GM23338 (cell line): ENCODE measurements at regions not wholly inside any gene's neighbourhood (a gene's known extent, or its start where the extent isn't known, plus 50 kb on each side); places are given as distances from the start of the nearest gene placed in this dataset.

Experiments
- ATAC-seq: fragments of 200-7000 bp; cut with Tn5 transposase; 3 replicates; pipeline ENCODE4 v1.9.1; 2020
- DNase-seq: peaks from one replicate; pipeline ENCODE4 v3.0.0-alpha.2; 2015; ENCODE audit warnings: low spot score
- H2AFZ ChIP-seq: fragments of 200-600 bp; sonication (generic); 2 replicates; pipeline ENCODE4 v1.8.0; 2016; ENCODE audit warnings: antibody characterized with exemption, mild to moderate bottlenecking, moderate library complexity
- H3F3A ChIP-seq: fragments of 200-600 bp; sonication (generic); replicated peaks from 2 replicates; pipeline ENCODE4 v1.8.0; 2017; ENCODE audit warnings: antibody characterized with exemption, mixed run types, low read depth
- H3K27ac ChIP-seq: fragments of 200-600 bp; sonication (generic); 2 replicates; pipeline ENCODE4 v1.6.1; 2016; ENCODE audit warnings: low read depth
- H3K27me3 ChIP-seq: fragments of 200-600 bp; sonication (generic); 2 replicates; pipeline ENCODE4 v1.8.0; 2016; ENCODE audit warnings: mild to moderate bottlenecking, mixed run types, moderate library complexity; ENCODE audit not compliant: insufficient read depth
- H3K36me3 ChIP-seq: fragments of 200-600 bp; sonication (generic); 2 replicates; pipeline ENCODE4 v1.8.0; 2016; ENCODE audit warnings: mild to moderate bottlenecking; ENCODE audit not compliant: insufficient read depth
- H3K4me1 ChIP-seq: fragments of 200-600 bp; sonication (generic); 2 replicates; pipeline ENCODE4 v1.8.0; 2016; ENCODE audit warnings: mild to moderate bottlenecking, moderate library complexity; ENCODE audit not compliant: insufficient read depth
- H3K4me2 ChIP-seq: fragments of 200-600 bp; sonication (generic); 2 replicates; pipeline ENCODE4 v1.7.1; 2017; ENCODE audit warnings: mixed run types
- H3K4me3 ChIP-seq: fragments of 200-600 bp; sonication (generic); 2 replicates; pipeline ENCODE4 v1.6.1; 2016; ENCODE audit warnings: mixed run types
- H3K79me2 ChIP-seq: fragments of 200-600 bp; sonication (generic); replicated peaks from 2 replicates; pipeline ENCODE4 v1.8.0; 2017; ENCODE audit warnings: mild to moderate bottlenecking; ENCODE audit not compliant: insufficient read depth
- H3K9me2 ChIP-seq: fragments of 200-600 bp; sonication (generic); 2 replicates; pipeline ENCODE4 v1.8.0; 2017; ENCODE audit not compliant: insufficient read depth
- H4K20me1 ChIP-seq: fragments of 200-600 bp; sonication (generic); replicated peaks from 2 replicates; pipeline ENCODE4 v1.8.0; 2017; ENCODE audit warnings: mild to moderate bottlenecking; ENCODE audit not compliant: insufficient read depth
- H3K27ac Mint-ChIP-seq: 2 replicates; pipeline ENCODE4 v1.8.0; 2020; ENCODE audit warnings: inconsistent platforms, mild to moderate bottlenecking, moderate library complexity, mixed read lengths
- H3K27me3 Mint-ChIP-seq: 3 replicates; pipeline ENCODE4 v1.8.0; 2022; ENCODE audit warnings: low read depth, mild to moderate bottlenecking, moderate library complexity, mixed read lengths, inconsistent platforms; ENCODE audit not compliant: insufficient read depth, poor library complexity
- H3K36me3 Mint-ChIP-seq: 3 replicates; pipeline ENCODE4 v1.8.0; 2021; ENCODE audit warnings: low read depth, mild to moderate bottlenecking, inconsistent platforms, moderate library complexity, mixed read lengths
- H3K4me1 Mint-ChIP-seq: 3 replicates; pipeline ENCODE4 v1.8.0; 2020; ENCODE audit warnings: mild to moderate bottlenecking, inconsistent platforms, mixed read lengths
- H3K4me3 Mint-ChIP-seq: 3 replicates; pipeline ENCODE4 v1.8.0; 2021; ENCODE audit warnings: moderate library complexity, mild to moderate bottlenecking, inconsistent platforms, mixed read lengths
- H3K9me3 Mint-ChIP-seq: 3 replicates; pipeline ENCODE4 v1.8.0; 2020; ENCODE audit warnings: moderate library complexity, mild to moderate bottlenecking, inconsistent platforms, mixed read lengths
- CREB1 ChIP-seq: fragments of 250-450 bp; sonication (Bioruptor Pico); IDR thresholded peaks from 2 replicates; pipeline ENCODE4 v1.5.0; 2020; ENCODE audit warnings: low read depth, mild to moderate bottlenecking, moderate library complexity
- EZH2 ChIP-seq: fragments of 200-600 bp; sonication (generic); IDR thresholded peaks from one replicate; pipeline ENCODE4 v1.8.0; 2017; ENCODE audit warnings: antibody characterized with exemption, mild to moderate bottlenecking, low read depth; ENCODE audit not compliant: unreplicated experiment
- EZH2phosphoT487 ChIP-seq: fragments of 200-600 bp; sonication (generic); IDR thresholded peaks from one replicate; pipeline ENCODE4 v1.8.1; 2018; ENCODE audit warnings: antibody characterized with exemption; ENCODE audit not compliant: unreplicated experiment
- NANOG ChIP-seq: IDR thresholded peaks from 2 replicates; pipeline ENCODE4 v1.6.1; 2016; ENCODE audit warnings: antibody characterized with exemption, borderline replicate concordance
- POLR2AphosphoS5 ChIP-seq: IDR thresholded peaks from 2 replicates; pipeline ENCODE4 v1.6.1; 2016; ENCODE audit warnings: antibody characterized with exemption, low read depth
- STAT1 ChIP-seq: IDR thresholded peaks from one replicate; pipeline ENCODE4 v1.6.1; 2016; ENCODE audit warnings: antibody characterized with exemption; ENCODE audit not compliant: unreplicated experiment
- ZNF114 ChIP-seq: fragments of 250-450 bp; sonication (Bioruptor Pico); IDR thresholded peaks from 2 replicates; pipeline ENCODE4 v1.5.0; 2020; ENCODE audit warnings: mild to moderate bottlenecking, moderate library complexity
- ZNF331 ChIP-seq: fragments of 250-450 bp; sonication (Bioruptor Pico); IDR thresholded peaks from 2 replicates; pipeline ENCODE4 v1.5.0; 2020; ENCODE audit warnings: low read depth, mild to moderate bottlenecking, moderate library complexity
- TF ChIP-seq, protein P1 (sequence below), 2 experiments: fragments of 200-600 bp in 1 of 2; sonication (generic) in 1 of 2; conservative IDR thresholded peaks; 2 replicates each; pipeline versions ENCODE4 v1.5.1 to v1.6.1; 2016 to 2017; ENCODE audit warnings: antibody characterized with exemption in 2 of 2, low read depth in 2 of 2, mild to moderate bottlenecking in 2 of 2, moderate library complexity in 1 of 2
- TF ChIP-seq, protein P2 (sequence below): fragments of 250-450 bp; sonication (Bioruptor Pico); IDR thresholded peaks from 2 replicates; pipeline ENCODE4 v1.5.0; 2020; ENCODE audit warnings: mild to moderate bottlenecking, moderate library complexity
- TF ChIP-seq, protein P3 (sequence below): IDR thresholded peaks from 2 replicates; pipeline ENCODE4 v1.6.1; 2016; ENCODE audit warnings: antibody characterized with exemption

DNA sequence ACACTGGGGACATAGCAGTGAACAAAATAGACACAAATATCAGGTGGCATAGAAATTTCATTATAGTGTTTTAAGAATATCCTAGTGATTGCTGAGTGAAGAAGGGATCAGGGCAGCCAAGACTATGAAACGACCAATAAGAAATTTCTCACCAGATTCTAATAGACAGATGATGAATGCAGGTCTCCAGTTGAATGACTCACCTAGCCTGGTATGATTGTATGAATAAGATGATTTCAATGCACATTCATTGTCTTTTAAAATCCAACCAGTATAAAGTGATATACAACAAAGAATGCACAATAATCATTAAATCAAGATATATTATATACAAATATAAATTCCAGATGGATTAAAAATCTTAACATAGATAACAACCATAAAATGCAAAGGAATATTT is 124.5 kb upstream of the TENT5A start:
- H3K4me1 ChIP-seq, result no peaks in the 10 kb centered on the region
- H3K27me3 ChIP-seq, result no peaks in the 10 kb centered on the region
- TF ChIP-seq, protein P1, sequence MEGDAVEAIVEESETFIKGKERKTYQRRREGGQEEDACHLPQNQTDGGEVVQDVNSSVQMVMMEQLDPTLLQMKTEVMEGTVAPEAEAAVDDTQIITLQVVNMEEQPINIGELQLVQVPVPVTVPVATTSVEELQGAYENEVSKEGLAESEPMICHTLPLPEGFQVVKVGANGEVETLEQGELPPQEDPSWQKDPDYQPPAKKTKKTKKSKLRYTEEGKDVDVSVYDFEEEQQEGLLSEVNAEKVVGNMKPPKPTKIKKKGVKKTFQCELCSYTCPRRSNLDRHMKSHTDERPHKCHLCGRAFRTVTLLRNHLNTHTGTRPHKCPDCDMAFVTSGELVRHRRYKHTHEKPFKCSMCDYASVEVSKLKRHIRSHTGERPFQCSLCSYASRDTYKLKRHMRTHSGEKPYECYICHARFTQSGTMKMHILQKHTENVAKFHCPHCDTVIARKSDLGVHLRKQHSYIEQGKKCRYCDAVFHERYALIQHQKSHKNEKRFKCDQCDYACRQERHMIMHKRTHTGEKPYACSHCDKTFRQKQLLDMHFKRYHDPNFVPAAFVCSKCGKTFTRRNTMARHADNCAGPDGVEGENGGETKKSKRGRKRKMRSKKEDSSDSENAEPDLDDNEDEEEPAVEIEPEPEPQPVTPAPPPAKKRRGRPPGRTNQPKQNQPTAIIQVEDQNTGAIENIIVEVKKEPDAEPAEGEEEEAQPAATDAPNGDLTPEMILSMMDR (conservative IDR thresholded peaks at IDR 0.05; ENCODE audit: low read depth in 2 of 2), result no peak
- no peak for TF ChIP-seq NANOG
- TF ChIP-seq, protein P2, sequence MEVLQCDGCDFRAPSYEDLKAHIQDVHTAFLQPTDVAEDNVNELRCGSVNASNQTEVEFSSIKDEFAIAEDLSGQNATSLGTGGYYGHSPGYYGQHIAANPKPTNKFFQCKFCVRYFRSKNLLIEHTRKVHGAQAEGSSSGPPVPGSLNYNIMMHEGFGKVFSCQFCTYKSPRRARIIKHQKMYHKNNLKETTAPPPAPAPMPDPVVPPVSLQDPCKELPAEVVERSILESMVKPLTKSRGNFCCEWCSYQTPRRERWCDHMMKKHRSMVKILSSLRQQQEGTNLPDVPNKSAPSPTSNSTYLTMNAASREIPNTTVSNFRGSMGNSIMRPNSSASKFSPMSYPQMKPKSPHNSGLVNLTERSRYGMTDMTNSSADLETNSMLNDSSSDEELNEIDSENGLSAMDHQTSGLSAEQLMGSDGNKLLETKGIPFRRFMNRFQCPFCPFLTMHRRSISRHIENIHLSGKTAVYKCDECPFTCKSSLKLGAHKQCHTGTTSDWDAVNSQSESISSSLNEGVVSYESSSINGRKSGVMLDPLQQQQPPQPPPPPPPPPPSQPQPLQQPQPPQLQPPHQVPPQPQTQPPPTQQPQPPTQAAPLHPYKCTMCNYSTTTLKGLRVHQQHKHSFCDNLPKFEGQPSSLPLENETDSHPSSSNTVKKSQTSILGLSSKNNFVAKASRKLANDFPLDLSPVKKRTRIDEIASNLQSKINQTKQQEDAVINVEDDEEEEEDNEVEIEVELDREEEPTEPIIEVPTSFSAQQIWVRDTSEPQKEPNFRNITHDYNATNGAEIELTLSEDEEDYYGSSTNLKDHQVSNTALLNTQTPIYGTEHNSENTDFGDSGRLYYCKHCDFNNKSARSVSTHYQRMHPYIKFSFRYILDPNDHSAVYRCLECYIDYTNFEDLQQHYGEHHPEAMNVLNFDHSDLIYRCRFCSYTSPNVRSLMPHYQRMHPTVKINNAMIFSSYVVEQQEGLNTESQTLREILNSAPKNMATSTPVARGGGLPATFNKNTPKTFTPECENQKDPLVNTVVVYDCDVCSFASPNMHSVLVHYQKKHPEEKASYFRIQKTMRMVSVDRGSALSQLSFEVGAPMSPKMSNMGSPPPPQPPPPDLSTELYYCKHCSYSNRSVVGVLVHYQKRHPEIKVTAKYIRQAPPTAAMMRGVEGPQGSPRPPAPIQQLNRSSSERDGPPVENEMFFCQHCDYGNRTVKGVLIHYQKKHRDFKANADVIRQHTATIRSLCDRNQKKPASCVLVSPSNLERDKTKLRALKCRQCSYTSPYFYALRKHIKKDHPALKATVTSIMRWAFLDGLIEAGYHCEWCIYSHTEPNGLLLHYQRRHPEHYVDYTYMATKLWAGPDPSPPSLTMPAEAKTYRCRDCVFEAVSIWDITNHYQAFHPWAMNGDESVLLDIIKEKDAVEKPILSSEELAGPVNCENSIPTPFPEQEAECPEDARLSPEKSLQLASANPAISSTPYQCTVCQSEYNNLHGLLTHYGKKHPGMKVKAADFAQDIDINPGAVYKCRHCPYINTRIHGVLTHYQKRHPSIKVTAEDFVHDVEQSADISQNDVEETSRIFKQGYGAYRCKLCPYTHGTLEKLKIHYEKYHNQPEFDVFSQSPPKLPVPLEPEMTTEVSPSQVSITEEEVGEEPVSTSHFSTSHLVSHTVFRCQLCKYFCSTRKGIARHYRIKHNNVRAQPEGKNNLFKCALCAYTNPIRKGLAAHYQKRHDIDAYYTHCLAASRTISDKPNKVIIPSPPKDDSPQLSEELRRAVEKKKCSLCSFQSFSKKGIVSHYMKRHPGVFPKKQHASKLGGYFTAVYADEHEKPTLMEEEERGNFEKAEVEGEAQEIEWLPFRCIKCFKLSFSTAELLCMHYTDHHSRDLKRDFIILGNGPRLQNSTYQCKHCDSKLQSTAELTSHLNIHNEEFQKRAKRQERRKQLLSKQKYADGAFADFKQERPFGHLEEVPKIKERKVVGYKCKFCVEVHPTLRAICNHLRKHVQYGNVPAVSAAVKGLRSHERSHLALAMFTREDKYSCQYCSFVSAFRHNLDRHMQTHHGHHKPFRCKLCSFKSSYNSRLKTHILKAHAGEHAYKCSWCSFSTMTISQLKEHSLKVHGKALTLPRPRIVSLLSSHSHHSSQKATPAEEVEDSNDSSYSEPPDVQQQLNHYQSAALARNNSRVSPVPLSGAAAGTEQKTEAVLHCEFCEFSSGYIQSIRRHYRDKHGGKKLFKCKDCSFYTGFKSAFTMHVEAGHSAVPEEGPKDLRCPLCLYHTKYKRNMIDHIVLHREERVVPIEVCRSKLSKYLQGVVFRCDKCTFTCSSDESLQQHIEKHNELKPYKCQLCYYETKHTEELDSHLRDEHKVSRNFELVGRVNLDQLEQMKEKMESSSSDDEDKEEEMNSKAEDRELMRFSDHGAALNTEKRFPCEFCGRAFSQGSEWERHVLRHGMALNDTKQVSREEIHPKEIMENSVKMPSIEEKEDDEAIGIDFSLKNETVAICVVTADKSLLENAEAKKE, result no peak
- TF ChIP-seq EZH2, result no peak
- no peak for TF ChIP-seq ZNF114 (CRISPR knock-in tag)
- no peak for TF ChIP-seq POLR2AphosphoS5
- no peak for TF ChIP-seq STAT1
- no peak for TF ChIP-seq ZNF331 (CRISPR knock-in tag)
- TF ChIP-seq EZH2phosphoT487, result no peak
- TF ChIP-seq CREB1, result no peak
- TF ChIP-seq, protein P3, sequence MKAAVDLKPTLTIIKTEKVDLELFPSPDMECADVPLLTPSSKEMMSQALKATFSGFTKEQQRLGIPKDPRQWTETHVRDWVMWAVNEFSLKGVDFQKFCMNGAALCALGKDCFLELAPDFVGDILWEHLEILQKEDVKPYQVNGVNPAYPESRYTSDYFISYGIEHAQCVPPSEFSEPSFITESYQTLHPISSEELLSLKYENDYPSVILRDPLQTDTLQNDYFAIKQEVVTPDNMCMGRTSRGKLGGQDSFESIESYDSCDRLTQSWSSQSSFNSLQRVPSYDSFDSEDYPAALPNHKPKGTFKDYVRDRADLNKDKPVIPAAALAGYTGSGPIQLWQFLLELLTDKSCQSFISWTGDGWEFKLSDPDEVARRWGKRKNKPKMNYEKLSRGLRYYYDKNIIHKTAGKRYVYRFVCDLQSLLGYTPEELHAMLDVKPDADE, result no peak
- Mint-ChIP-seq H3K27ac (no peak overlapping the region), H3K4me1 (no peaks in the 10 kb centered on the region), H3K9me3 (peaks cover 21% of the 10 kb centered on the region), H3K36me3 (peaks cover 10% of the 10 kb centered on the region; the same call in 2 of the 3 replicates), H3K27me3 (peaks cover 2% of the 10 kb centered on the region), H3K4me3 (no peak overlapping the region)
- H3K36me3 ChIP-seq, result no peaks in the 10 kb centered on the region; the same call in 1 of the 2 replicates
- no peak overlapping the region for H2AFZ ChIP-seq
- H3K79me2 ChIP-seq, result no peaks in the 10 kb centered on the region
- no peak overlapping the region for H3K4me3 ChIP-seq
- no peak overlapping the region for H3K4me2 ChIP-seq
- ATAC-seq, result no peak
- no peaks in the 10 kb centered on the region for H3F3A ChIP-seq
- H3K27ac ChIP-seq, result no peak overlapping the region
- H4K20me1 ChIP-seq, result no peaks in the 10 kb centered on the region
- H3K9me2 ChIP-seq, result no peaks in the 10 kb centered on the region
- no peak for DNase-seq
